GM13977 (cell line): ENCODE measurements at regions not wholly inside any gene's neighbourhood (a gene's known extent, or its start where the extent isn't known, plus 50 kb on each side); places are given as distances from the start of the nearest gene placed in this dataset.

Experiments
- DNase-seq: peaks from one replicate; pipeline ENCODE4 v3.0.0; 2012; ENCODE audit warnings: low spot score
- CTCF ChIP-seq: IDR thresholded peaks from 2 replicates; pipeline ENCODE4 v1.5.1; 2012; ENCODE audit warnings: mild to moderate bottlenecking, control low read depth; ENCODE audit not compliant: insufficient read depth; ENCODE audit errors: extremely low read depth, missing control alignments
- in situ Hi-C: fragments of 300-500 bp; cut with MboI; formaldehyde crosslinking; loops from one replicate; pipeline ENCODE4 v1.12.0; 2022; ENCODE audit warnings: low sequenced_read_pairs, low pct_unique_long_range_greater_than_20kb, mixed read lengths, inconsistent platforms; ENCODE audit not compliant: unreplicated experiment

DNA sequence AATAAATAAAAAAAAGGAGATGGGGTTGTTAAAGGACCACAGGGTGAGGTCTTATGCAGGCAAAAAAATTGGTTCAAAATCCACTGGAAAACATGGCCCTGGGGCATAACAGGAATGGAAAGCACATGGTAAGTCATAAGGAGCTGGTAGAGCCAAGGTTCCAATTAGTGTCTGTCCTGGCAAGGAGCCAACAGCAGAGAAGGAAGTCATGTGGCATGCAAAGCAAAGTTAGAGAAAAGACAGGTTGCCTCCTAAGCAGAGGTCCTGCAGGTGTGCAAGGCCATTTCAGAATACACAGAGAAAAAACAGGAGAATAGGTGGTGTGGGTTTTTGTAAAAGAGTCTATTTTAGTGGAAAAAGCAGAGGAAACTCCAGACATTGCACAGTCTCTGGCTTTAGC is 1881.7 kb downstream of the ARAP2 start:
- no peak for TF ChIP-seq CTCF
- in situ Hi-C loops = no loop called here
- no peak for DNase-seq

DNA sequence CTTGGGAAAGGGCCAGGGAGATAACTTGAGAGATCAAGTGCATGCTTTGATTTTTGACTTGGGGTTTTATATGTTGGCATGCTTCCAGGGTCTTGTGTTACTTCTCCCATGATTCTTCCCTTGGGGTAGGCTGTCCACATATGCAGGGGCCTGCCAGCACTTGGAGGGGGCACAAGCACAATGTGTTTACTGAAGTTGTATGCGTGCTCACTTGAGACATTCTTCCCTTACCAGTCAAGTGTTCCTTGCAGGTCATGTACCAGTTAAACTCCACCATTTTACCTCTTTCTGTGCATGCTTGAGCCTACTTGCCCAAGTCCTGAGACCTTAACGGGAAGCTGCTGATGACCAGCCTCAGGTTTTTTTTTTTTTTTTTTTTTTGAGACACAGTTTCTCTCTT is 1880.5 kb downstream of the ARAP2 start:
- DNase-seq = no peak
- in situ Hi-C loops = no loop called here
- no peak for TF ChIP-seq CTCF

GRCh38 chr4:34365946-34366345 is 1878.4 kb downstream of the ARAP2 start:
- DNase-seq = no peak
- TF ChIP-seq CTCF = no peak
- in situ Hi-C loops = no loop called here

- no peak for DNase-seq
- in situ Hi-C loops = no loop called here
- no peak for TF ChIP-seq CTCF
Measured at GRCh38 chr4:34371676-34372075, 1872.6 kb downstream of the ARAP2 start.

- no peak for DNase-seq
- in situ Hi-C loops = no loop called here
- TF ChIP-seq CTCF = no peak
Measured at GRCh38 chr4:34372815-34373214, 1871.5 kb downstream of the ARAP2 start.

- in situ Hi-C loops = no loop called here
- DNase-seq = no peak
- TF ChIP-seq CTCF = no peak
Measured at GRCh38 chr4:34373456-34373855, 1870.9 kb downstream of the ARAP2 start.

DNA sequence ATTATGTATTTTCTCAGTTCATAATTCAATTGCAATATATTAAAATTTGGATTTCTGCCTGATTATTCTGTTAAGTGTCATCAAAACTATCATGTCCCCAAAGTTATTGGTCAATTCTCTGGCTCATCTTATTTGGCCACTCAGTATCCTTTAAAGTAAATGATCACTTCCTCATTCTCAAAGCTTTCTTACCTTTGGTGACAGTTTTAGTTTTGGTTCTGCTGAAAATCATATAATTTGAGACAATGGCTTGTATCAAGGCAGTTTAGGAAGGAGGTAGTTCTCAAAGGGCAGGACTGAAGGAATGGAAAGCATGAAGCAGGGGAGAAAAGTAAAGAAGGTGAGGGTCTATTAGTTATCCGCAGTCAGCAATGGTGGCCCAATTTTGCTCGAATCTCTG is 1832.1 kb downstream of the ARAP2 start:
- in situ Hi-C loops = no loop called here
- DNase-seq = no peak
- no peak for TF ChIP-seq CTCF
